Stomach smooth muscle (tissue), 2 donors: ENCODE measurements at regions not wholly inside any gene's neighbourhood (a gene's known extent, or its start where the extent isn't known, plus 50 kb on each side); places are given as distances from the start of the nearest gene placed in this dataset.
"Not testable (repeated sequence)": the region's sequence is repeated elsewhere in the genome, so short reads cannot be mapped to it uniquely, and the experiment has no call there.

Experiments used
- H3K27ac ChIP-seq: one replicate; pipeline ENCODE4 v1.7.0; 2013; ENCODE audit warnings: mild to moderate bottlenecking, low read length, inconsistent platforms
- H3K27me3 ChIP-seq, 2 donors: one replicate each; pipeline ENCODE4 v1.7.0; 2013; ENCODE audit warnings: low read length in 2 of 2; ENCODE audit not compliant: insufficient read depth in 2 of 2, control insufficient read depth in 1 of 2
- H3K36me3 ChIP-seq, 2 donors: one replicate each; pipeline ENCODE4 v1.7.0; 2013; ENCODE audit warnings: low read length in 2 of 2; ENCODE audit not compliant: control insufficient read depth in 2 of 2, insufficient read depth in 2 of 2
- H3K4me1 ChIP-seq: one replicate; pipeline ENCODE4 v1.7.0; 2013; ENCODE audit warnings: low read length; ENCODE audit not compliant: control insufficient read depth, insufficient read depth
- H3K4me3 ChIP-seq, 2 donors: one replicate each; pipeline ENCODE4 v1.7.0; 2013; ENCODE audit warnings: low read length in 2 of 2
- H3K9ac ChIP-seq, 2 donors: one replicate each; pipeline ENCODE4 v1.7.0; 2013; ENCODE audit warnings: low read length in 2 of 2, mild to moderate bottlenecking in 1 of 2
- H3K9me3 ChIP-seq, 2 donors: one replicate each; pipeline ENCODE4 v1.7.0; 2013; ENCODE audit warnings: low read length in 2 of 2; ENCODE audit not compliant: control insufficient read depth in 2 of 2
- donor health status: healthy.
- donor health status: Pancreatic carcinoma.

DNA sequence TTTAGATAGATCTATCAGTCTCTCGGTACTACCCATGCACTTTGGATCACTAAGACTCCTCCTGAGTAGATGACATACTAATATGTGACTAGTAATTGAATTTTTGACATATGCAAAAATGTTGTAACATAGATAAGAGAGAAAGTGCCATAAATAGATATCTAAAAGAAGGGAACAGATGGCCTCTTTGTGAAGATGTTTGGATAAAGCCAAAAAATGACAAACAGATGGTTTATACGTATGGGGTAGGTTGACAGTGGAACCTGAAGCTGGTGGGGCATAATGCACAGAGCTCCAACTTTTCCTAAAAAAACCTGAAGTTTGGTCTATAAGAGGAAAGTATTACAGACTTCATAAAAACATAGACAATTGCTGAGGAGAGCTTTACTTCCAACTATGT lies 383.0 kb downstream of the CHL1 start:
- H3K4me3 ChIP-seq, H3K27ac ChIP-seq, H3K9ac ChIP-seq, H3K4me1 ChIP-seq, H3K36me3 ChIP-seq, H3K27me3 ChIP-seq, H3K9me3 ChIP-seq: not testable (repeated sequence)

DNA sequence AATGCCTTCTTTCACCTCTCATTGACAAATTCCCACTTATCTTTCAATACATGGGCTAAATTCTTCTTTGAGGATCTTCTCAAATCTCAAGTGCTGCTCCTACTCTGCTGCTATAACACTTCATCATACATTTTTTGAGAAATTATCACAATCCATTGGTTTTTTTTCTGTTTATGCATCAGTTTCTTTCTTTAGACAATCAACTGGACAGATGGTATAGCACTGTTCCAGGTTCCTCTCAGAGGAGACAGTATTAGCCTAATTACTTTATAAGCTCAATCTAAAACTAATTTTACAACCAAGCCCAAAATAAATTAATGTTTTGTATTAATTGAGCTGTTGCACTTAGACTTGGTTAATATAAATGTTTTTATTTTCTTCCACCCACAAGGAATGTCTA lies 392.5 kb downstream of the CHL1 start:
- not testable (repeated sequence) for H3K27ac ChIP-seq, H3K9me3 ChIP-seq, H3K27me3 ChIP-seq, H3K9ac ChIP-seq, H3K4me3 ChIP-seq, H3K4me1 ChIP-seq, H3K36me3 ChIP-seq

DNA sequence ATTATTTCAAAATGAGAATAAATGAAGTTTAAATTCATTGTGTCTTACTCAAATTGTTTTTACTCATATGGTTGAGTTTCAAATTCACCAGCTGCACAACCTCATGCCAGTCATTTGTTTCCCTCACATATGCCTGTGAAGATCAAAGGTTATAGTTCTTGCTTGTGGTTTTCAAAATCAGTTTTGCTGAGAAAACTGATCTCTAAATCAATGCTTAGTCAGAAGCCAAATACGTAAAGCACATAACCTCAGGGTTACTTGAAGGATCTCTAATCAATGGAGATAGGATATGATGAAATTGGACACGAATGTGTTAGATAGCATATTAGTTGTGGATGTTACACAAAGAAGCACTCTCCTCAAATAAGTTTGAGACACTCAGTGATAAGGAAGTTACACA lies 400.7 kb downstream of the CHL1 start:
- H3K9ac ChIP-seq, H3K4me1 ChIP-seq, H3K27ac ChIP-seq, H3K9me3 ChIP-seq, H3K27me3 ChIP-seq, H3K4me3 ChIP-seq, H3K36me3 ChIP-seq: not testable (repeated sequence)

DNA sequence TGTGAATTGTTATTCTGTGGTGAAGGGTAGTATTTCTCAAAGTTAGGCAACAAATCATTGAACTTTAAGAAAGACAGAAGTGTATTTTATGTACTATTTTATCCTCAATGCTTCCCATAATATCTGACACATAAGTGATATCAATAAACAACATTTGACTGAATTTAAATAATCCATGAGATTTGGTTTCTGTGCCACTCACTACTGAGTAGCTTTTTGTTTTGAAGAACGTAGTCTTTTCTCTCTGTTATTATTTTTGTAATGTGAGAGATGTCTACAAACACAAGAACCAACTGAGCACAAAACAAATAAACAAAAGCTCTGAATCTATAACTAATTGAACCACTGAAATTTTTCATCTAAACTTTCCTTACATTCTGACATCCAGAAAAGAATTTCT lies 401.2 kb downstream of the CHL1 start:
- not testable (repeated sequence) for H3K9me3 ChIP-seq, H3K27ac ChIP-seq, H3K4me3 ChIP-seq, H3K4me1 ChIP-seq, H3K27me3 ChIP-seq, H3K36me3 ChIP-seq, H3K9ac ChIP-seq

DNA sequence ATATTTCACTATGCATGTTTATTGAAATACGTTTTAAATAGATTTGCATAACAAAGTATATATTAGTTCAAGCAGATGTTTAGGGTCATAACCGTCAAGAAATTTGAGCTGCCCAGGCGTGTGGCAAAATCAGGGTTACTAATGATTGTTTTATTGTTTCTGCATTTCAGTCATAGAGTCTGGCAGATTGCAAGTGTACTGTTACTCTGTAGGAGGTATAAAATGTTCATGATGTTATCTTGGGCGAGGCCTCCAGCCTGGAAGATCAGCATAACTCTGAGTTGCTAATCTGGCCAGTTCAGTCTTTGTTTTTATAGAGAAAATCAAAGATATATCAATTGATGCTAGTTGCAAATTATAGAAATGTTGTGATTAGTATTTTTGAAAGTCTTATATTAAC lies 410.9 kb downstream of the CHL1 start:
- H3K36me3 ChIP-seq, H3K4me3 ChIP-seq, H3K27me3 ChIP-seq, H3K4me1 ChIP-seq, H3K9me3 ChIP-seq, H3K9ac ChIP-seq, H3K27ac ChIP-seq: not testable (repeated sequence)

DNA sequence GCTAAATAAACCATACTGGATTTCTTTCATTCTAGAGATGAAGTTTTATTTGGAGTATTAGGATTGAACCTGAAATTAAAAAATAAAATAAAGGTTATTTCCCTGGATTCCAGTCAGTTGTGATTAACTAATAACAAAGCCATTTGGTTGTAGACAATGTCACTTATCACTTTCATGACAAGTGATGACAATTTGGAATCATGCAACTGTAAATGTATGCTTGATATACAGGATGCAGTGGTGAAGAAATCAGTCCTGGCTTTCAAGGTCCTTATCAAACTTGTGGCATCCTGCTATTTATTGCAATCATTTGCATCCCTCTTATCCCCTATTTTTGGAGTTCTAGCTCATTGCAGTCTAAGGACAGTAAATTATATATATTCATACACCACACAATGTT lies 425.2 kb downstream of the CHL1 start:
- no peak overlapping the region for H3K27ac ChIP-seq
- H3K4me3 ChIP-seq = no peak overlapping the region
- H3K4me1 ChIP-seq = no peaks in the 10 kb centered on the region
- no peak overlapping the region for H3K9ac ChIP-seq
- no peaks in the 10 kb centered on the region for H3K36me3 ChIP-seq
- H3K27me3 ChIP-seq = no peaks in the 10 kb centered on the region
- H3K9me3 ChIP-seq = no peaks in the 10 kb centered on the region

DNA sequence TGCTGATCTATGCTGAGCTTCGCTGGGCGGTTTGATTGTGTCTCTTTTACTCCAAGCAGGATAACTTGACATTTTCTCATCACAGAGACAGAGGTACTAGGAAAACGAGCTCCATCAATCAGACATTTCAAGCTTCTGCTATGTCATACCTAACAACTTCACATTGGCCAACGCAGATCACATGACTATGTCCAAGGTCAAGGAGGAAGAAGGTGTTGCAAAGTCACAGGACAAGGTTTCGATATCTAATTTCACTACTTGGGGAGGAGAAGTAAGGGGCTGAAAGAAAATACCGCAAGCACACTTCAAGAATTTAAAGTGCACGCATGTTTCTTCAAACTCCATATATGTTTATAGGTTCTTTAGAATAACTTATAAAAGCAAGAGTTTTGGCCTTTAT lies 425.8 kb downstream of the CHL1 start:
- no peak overlapping the region for H3K27ac ChIP-seq
- no peaks in the 10 kb centered on the region for H3K9me3 ChIP-seq
- no peak overlapping the region for H3K9ac ChIP-seq
- no peaks in the 10 kb centered on the region for H3K36me3 ChIP-seq
- no peaks in the 10 kb centered on the region for H3K4me1 ChIP-seq
- no peak overlapping the region for H3K4me3 ChIP-seq
- H3K27me3 ChIP-seq = no peaks in the 10 kb centered on the region

DNA sequence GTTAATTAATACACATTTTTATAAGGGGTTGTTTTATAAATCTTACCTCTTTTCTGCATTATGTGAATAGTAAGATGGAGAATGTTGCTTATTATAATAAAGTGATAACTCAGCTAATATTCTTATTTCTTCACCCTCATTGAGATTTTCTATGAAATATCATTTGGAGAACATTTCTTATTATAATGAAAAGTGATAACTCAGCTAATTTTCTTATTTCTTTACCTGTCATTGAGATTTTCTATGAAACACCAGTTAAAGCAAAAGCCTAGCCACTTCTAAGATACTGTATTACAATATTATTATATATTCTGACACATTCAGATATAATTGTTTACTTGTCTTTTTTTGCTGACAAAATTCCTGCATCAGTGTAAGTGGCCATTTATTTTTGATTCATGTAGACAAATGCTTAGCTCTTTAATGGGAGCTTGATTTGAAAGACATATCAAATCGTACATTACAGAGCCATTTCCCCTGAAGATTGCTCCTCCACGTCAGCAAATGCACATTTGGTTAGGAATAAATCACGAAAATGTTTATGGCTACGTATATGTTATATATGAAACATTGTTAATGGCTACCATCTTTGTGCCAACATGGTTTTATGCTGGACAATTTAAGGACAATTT lies 427.5 kb downstream of the CHL1 start:
- no peak overlapping the region for H3K27ac ChIP-seq
- no peaks in the 10 kb centered on the region for H3K9me3 ChIP-seq
- H3K36me3 ChIP-seq = no peaks in the 10 kb centered on the region
- H3K4me3 ChIP-seq = no peak overlapping the region
- no peak overlapping the region for H3K9ac ChIP-seq
- H3K27me3 ChIP-seq = no peaks in the 10 kb centered on the region
- no peaks in the 10 kb centered on the region for H3K4me1 ChIP-seq

DNA sequence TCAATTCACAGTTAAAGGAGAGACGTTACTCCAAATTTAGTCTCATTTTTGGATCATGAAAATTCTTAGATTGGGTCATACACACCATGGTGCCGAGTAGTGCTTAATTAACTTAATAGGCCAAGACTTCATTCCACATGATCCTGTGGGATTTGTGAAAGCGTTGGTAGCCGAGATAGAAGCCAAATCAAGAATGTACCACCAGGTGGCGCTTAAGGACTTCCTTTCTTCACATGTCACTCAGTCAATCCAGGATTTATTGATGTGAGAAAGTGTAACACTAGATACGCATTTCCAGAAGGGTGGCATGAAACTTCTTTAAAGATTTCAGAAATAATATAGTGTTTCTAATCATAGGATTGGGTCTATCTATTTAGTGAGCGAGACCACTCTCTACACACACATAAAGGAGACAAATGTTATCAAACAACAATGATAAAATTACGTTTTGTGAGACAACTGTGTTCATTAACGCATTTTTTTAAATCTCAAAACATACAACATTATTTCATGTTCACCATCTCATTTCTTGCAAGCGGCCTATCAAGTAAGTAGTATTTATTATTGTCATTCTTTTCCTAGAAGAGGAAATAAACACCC lies 436.1 kb downstream of the CHL1 start:
- no peaks in the 10 kb centered on the region for H3K4me1 ChIP-seq
- H3K27me3 ChIP-seq = no peaks in the 10 kb centered on the region
- no peaks in the 10 kb centered on the region for H3K36me3 ChIP-seq
- H3K27ac ChIP-seq = no peak overlapping the region
- H3K4me3 ChIP-seq = no peak overlapping the region
- no peak overlapping the region for H3K9ac ChIP-seq
- H3K9me3 ChIP-seq = no peaks in the 10 kb centered on the region

DNA sequence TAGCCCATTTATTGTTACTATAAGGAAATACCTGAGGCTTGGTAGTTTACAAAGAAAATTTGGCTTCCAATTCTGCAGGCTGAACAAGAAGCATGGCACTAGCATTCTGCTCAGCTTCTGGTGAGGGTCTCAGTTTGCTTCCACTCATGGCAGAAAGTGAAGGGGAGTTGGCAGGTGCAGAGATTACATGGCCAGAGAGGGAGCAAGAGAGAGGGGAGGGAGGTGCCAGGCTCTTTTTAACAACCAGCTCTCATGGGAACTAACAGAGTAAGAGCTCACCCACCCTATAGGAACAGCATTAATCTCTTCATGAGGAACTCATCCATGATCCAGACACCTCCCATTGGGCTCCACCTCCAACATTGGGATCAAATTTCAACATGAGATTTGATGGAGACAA lies 437.9 kb downstream of the CHL1 start:
- Histone ChIP-seq H3K27me3 (no peaks in the 10 kb centered on the region), H3K36me3 (no peaks in the 10 kb centered on the region), H3K9me3 (no peaks in the 10 kb centered on the region), H3K4me1 (no peaks in the 10 kb centered on the region), H3K4me3 (no peak overlapping the region), H3K27ac (no peak overlapping the region), H3K9ac (no peak overlapping the region)

DNA sequence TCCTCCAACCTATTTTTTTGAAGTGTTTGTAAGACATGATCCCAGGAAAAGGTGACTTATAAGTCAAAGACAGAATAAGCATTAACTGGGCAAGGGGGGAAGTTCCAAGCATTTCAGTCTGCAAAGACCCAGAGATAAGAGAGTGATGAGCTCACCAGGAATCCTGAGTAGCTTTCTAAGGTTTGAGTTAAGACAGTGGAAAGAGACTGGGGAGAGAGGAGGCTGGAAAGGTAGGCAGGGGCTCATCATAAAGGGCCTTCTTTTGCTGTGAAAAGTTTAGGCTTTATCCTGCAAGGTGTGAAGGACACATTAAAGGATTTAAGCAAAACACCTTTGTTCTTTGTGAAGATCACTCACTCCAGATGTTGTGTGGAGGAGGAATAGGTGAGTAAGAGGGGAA lies 438.8 kb downstream of the CHL1 start:
- Histone ChIP-seq H3K9me3 (no peaks in the 10 kb centered on the region), H3K4me1 (no peaks in the 10 kb centered on the region), H3K9ac (no peak overlapping the region), H3K4me3 (no peak overlapping the region), H3K27ac (no peak overlapping the region), H3K36me3 (no peaks in the 10 kb centered on the region), H3K27me3 (no peaks in the 10 kb centered on the region)
